HG03196 (cell line): ENCODE measurements at regions not wholly inside any gene's neighbourhood (a gene's known extent, or its start where the extent isn't known, plus 50 kb on each side); places are given as distances from the start of the nearest gene placed in this dataset.

Experiments
- ATAC-seq: cut with Tn5 transposase; IDR thresholded peaks from one replicate; pipeline ENCODE4 v1.9.1; 2021; ENCODE audit not compliant: unreplicated experiment

DNA sequence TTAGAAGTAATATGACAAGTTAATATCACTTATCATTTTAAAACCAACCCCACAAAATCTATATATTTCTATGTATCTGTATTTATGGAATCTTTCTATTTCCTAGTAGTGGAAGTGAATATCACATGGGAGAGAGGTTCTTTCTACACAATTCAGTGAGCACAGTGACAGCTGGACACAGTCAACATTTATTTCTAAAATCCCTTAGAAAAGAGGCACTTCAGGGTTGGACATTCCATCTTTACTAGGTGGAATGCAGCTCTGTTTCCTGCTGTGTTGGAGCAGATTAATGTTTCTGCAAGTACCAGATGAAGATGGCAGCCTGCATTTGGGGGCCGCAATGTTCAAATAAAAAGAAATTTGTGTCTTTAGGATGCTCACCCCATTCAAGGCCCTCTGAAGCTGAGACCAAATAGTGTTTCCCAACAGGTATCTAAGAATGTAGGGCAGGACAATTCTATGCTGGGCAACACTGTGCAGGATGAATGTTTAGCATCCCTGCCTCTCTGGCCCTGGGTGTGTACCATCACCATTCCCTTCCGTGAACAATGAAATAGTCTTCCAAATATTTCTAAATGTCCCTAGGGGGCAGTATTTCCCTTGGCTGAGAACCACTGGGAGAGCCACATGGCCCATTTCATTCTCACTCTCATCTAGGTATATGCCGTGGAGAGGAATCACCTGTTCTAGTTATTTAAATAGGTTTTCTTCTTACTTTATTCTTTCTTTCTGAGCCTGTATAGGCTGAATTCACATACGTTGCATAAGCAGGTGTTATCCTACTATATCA, 394.8 kb downstream of the PRDM2 start:
- no peak for ATAC-seq

DNA sequence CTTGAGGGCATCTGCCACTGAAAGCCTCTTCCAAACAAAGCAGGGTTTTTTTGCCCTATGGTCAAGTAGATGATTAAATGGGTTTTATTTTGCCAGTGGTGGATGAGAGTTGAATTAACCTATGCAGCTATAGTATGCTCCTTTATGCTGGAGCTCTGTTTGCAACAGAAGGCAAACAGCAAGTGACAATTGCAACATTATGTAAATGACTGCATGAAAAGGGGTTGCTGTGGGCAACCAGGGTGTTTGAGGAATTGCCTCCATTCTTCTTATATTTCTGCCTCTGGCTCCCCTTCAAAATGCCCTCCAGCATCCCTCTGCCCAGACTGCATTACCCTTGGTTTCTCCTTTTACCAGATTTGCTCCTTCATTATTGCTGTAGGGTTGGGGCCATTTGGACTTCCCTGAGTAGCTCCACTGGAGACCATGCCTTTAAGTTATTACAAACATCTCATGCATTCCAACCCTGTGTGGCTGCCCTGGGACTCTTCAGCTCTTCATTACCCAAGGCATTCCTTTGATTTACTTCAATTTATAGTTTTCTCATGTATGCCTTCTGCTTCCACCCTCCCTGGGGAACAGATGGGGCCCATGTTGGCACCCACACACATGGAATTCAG, 398.4 kb downstream of the PRDM2 start:
- ATAC-seq: no peak

DNA sequence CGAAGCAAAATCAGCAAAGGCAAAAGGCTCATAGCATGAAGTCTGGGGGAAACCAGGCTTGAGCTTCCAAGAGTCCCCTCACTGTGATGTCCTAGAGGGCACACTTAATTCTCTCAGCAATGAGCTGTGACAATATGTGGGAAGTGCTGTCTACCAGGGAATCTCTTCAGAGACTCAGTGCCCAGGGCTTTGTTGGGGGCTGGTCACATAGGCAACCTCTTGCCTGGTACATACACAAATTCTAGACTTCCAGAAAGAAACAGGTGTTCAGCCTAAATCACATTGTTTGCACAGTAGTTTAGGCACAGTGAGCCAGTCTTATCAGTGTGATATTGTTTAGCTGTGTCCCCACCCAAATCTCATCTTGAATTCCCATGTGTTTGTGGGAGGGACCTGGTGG, 400.5 kb downstream of the PRDM2 start:
- ATAC-seq: no peak

DNA sequence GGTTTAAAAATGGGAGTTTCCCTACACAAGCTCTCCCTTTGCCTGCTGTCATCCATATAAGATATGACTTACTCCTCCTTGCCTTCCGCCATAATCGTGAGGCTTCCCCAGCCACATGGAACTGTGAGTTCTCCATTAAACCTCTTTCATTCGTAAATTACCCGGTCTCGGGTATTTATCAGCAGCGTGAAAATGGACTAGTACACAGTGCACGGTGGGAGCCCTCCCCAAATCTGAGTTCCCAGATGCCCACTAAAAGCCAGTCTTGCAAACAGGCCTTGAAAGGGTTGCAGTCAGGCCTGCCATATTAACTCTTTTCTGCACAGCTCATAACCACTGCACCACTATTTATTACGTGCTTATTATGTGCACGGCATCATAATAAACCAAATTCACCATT, 400.9 kb downstream of the PRDM2 start:
- no peak for ATAC-seq

DNA sequence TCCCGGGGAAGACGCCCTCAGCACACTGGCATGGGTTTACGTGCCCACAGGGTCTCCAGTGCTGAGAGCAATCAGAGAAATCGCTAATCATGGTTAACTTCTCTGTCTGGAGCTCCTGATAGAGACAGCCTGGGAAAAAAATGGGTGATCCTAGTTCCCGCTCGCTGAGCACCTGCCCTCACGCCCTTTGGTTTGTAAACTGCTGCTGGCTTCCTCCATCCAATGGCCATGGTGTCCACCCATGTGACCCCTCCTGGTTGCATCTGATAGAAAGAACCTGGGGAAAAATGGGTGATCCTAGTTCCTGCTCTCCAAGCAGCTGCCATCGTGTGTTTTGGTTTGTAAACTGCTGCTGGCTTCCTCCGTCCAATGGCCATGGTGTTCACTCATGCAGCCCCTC, 402.2 kb downstream of the PRDM2 start:
- no peak for ATAC-seq

DNA sequence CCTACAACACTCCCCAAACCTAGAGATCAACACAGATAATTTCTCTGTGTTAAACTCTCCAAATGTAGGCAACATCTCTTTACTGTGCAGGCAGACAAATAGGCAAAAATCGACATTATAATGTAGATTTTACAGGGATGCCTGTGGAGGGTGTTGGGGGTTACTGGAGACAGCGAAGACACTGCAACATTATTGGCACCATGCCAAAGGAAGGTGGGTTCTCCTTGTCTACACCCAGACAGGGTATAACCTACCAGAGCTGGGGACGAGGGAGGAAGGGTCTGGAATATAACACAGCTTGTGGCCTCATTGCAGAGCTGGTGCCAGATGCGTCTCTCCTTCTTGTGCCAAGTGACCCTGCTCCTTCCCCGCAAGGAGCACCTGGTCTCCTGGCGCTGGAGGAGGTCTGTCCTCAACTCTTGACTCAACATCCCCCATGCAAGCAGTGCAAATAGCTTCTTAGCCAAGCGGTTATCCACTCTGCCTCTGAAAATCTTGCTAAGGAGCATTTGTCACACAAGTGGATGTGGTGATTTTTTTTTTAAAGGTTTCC, 404.0 kb downstream of the PRDM2 start:
- ATAC-seq: no peak

DNA sequence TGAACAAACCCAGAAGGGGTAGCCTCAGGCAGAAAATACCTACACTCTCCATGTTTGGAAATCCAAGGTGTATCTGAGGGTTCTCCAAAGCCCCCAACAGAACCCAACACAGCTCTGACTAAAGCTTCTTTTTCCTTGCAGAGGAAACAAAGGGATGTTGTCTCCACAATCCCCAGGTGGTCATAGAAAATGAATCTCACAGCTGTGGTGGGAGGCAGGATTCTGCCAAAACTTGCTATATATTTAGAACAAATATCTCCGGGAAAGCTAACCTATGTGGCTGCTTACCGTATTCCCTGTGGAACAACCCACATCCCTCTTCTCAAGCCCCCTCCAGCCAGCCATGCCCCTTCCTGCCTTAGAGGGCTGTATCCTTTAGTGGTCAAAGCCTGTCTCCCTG, 406.1 kb downstream of the PRDM2 start:
- no peak for ATAC-seq

DNA sequence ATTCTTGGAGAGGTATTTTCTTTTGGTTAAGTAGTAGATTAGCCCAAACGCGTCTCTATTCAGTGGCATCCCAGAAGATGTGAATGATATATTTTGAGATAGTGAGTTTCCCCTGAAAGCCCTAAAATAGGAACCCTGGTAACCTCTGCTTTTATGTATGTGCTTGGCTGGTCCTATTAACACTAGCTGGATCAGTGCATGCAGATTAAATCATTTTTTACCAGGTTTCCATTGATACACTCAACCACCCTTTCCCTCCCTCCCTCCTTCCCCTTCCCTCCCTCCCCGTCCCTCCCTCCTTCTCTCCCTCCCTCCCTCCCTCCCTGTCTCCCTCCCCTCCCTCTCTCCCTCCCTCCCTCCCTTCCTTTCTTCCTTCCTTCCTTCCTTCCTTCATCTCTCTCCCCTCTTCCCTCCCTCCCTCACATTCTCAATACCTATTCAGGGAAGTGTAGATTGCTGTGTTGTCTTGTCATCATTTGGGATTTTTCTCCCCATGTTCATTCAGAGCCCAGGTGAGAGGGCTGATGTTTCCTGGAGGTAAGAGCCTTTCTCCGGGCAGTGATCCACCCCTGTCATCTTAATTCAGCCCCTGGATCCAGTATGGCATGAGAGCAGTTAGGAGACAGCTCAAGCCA, 406.8 kb downstream of the PRDM2 start:
- ATAC-seq: no peak

DNA sequence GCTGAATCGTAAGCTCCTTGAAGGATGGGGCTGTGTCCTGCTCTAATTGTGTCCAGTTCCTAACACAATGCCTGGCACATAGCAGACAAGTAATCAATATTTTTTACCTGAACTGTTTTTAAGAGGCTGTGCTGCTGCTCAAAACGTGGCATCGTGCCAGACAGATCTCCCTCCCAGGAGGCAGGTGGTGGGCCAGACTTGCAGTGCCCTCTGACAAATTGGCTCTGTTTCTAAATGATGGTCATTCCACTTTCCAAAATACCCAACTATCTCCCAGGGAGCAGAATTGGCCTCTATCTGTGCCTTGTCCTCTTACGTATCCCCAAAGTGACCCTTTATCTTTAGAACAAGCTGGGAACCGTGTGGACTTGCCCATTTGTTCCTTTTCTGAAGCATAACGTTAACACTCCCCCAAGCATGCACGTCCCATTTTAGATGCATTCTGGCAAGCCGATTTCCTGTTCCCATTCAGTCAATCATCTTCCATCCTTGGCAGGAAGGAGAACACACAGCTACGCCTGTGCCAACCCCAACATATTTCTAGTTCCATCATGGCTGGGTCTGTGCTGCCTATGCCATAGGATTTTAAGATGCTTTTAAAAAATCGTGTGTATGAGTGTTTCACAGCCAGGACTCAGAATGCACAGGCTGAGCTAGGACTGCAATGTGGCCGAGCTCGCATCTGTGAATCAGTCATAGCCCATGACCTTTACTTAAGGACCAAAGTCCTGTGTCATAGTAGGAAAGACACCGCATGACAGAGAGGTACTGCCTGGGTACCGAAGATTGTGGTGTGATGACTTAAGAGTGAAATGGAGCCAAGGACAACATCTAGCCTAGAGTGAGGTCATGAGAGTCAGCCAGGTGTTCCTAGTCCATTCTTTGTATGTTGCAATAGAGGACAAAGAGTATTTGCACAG, 408.6 kb downstream of the PRDM2 start:
- no peak for ATAC-seq

DNA sequence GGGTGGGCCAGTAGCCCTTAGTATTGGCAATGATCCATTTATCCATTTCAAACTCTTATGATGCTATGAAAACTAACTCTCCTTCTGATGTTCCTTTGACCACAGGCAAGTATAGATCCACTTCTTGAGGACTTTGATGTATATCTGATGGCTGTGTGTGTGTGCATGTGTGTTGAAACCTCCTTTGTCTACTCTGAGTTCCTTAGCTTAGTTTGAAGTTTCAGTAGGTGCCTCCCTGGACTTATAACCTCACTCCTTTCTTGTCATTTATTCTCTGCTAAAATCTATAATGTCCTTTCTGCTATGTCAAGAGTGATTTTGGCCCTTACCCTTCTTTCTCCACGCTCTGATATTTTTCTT, 409.3 kb downstream of the PRDM2 start:
- ATAC-seq: no peak

DNA sequence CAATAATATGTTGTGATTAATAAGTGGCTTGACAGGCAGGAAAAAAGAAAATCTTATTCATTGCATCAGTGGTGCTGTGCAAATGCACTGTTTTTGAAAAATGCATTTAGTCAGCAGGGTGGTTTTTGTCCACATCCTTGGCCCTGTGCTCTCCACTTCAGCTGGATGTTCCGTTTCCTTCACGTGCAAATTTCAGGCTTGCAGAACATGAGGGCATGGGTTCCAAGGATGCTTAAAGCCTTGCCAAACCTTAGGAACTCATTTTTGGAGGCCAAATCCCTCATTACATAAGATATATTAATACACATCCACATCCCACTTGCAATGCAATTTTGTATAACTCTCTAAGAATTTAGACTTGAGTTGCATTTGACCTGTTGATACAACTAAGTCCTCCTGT, 410.1 kb downstream of the PRDM2 start:
- ATAC-seq: no peak

DNA sequence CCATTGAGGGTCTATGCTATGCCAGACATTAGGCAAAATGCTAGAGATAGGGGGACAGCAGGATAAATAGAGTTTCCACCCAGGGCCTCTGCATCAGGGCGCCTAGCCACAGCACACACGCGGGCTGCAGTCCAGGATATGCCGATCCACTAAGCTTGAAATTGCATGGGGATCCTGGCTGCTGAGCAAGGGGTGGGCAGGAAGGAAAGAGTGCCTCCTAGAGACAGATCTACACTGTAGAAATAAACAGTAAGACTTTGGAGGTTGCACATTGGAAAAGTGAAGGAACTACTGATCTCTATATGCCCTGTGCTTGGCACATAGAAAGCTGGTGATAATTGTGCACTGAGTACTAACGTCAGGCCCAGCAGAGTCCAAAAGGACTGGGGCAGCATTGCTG, 411.1 kb downstream of the PRDM2 start:
- no peak for ATAC-seq

DNA sequence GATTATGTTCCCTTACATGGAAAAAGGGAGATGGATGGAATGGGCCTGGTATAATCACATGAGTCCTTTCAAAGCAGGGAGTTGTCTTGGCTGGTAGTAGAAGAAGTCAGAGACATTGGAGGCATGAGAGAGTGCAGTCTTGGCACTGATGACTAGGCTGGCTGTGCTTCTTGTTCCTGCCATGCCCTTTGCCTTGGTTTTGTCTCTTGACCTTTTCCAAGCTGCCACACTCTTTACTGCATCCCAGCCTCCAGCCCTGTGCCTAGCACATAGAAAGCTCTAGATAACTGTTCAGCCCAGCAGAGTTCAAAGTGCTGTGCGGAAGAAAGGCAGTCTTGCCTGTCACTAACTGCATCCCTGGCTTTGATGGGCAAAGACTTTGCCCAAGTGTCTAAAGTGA, 412.6 kb downstream of the PRDM2 start:
- ATAC-seq: no peak

DNA sequence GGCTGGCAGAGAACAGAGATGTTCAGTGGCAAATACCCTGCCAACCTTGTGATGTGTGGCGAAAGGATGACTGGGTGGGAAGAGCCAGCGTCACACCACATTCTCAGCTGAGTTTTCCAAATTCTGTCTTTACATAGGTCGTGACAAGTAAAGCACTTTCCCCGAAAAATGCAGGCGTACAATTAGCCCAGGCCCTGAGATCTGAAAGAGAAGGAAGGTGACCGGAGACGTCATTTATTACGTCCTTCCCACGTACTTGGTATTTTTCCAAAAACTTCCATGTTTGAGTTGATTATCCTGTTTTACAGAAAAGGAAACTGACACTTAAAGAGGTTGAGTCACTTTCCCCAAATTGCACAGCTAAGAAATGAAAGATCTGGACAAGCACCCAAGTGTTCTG, 413.3 kb downstream of the PRDM2 start:
- no peak for ATAC-seq

DNA sequence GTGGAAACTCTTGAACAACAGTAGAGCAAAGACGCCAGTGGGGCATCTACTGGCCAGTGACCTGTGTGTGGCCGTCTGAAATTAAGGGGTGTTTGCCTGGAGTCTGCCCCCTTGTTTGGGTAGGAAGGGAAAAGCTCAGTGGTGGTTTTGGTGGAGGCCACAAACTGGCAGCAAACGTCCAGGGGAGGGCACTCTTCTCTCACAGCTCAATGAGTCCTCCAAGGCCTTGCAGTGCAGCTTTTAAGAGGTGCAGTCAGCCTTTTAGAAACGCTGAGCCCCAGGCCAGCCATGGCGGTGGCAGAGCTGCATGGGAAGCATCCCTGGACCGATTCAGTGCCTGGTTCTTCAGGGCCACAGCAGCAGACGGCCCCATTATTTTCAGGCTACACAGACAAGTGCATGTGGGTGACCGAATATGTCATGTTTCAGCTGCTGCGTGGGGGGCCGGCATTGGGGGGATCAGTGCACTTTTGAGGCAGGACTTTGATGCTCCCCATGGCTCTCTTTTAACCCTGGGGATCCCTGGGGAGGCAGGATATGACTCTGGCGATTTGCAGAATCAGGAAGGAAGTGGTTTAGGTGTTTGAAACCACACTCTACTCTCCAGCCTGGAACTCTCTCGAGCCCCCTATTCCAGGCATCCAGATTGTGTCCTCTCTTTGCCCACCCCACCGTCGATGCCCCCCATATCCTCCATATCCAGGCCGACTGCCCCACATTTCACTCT, 414.0 kb downstream of the PRDM2 start:
- no peak for ATAC-seq

DNA sequence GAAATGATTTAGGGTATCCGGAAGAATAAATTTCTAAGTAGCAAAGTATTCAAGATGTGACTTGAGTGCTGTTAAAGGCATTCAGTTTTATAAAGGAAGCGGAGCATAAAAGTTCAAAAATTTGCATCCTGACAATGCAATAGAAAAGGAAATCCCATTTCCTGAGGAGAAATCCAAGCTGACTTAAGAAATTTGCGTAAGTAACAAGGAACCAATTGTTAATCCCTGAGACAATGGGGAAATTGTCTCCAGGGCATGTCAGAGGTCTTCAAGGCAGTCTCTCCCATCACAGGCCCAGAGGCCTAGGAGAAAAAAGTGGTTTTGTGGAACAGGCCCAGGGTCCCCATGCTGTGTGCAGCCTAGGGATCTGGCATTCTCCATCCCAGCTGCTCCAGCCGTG, 416.0 kb downstream of the PRDM2 start:
- ATAC-seq: no peak

DNA sequence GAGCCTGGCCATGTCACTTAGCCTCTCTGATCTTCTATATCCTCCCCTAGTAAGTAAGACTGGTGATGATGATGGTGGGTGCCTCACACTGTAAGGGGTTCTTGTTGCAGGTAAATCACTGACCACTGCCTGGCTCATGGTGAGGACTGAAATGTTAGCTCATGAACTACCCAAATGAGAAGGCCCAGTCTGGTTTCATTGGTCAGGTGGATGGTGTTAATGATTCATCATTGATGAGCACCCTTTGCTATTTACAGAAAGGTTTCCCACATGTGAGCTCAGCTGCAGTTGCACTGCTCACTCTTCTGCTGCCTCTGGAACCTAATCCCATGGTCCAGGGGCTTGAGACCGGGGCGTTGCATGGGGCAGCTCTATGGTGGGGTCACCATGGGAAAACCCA, 417.7 kb downstream of the PRDM2 start:
- no peak for ATAC-seq

DNA sequence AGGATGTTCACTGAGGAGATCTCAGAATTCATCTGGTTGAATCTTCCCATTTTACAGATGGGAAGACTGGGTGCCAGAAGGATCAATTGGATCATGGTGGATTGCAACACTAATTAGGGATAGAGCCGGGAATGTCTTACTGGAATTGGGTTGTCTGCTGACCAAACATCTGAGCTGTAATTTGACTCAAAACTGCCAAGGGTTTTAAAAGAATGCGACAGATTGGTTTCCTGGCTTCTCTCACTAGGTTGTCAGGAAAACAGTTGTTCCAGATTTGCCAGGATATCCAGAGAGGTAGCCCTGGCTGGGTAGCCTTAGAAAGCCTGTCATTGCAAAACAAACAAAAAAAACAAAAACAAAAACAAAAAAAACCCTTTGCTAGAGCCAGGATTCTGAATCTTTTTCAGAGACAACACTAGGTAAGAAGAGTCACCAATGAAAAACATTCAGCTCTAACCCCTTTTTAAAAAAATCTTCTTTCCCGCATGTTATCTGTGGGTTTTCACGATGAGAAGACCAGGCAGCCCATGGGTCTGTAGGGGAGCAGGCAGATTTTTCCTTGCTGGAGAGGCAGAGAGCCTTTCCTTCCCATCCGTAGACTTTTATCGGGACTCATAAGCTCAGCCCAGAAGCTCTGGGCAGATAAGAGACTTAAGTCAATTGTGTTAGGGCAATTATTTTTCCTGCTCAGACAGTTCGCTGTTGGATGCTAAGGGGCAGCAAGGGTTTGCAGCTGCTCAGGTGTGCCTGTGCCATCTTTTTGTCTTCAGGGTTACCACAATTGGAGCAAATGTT, 418.9 kb downstream of the PRDM2 start:
- ATAC-seq: no peak

DNA sequence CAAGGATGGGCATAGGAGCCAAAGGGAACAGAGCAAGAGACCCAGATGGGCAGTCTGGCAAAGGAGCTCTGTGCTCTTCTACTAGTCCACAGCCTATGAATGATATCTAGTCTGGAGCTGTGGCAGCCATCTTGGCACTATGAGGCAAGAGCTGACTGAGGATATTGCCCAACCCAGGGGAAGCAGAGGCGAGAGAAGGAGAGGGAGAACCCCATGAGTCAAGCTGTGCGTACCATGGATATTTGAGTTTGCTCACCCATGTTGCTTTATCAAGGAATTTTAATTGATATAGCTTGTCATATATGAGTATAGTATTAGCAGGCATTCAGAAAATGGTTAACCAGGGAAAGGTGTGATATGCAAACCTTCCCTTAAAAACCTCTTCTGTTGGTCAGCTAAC, 420.9 kb downstream of the PRDM2 start:
- no peak for ATAC-seq

DNA sequence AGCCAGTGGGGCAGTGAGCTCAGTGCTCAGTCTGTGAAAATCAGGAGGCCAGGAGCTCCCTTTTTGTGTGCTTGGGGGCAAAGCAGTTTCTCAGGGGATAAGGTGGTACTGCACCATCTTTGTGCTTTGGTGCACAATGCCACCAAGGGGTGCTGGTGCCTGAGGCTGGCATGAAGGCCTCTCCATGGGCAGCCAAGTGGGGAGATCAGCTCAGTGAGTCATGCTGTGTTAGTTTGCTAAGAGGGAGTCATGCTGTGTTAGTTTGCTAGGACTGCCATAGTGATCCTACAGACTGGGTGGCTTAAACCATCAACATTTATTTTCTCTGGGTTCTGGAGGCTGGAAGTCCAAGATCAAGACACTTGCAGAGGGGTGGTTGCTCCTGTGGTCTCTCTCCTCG, 428.1 kb downstream of the PRDM2 start:
- no peak for ATAC-seq
